ENCODE measurements at regions not wholly inside any gene's neighbourhood (a gene's known extent, or its start where the extent isn't known, plus 50 kb on each side); places are given as distances from the start of the nearest gene placed in this dataset.

GRCh38 chr6:87909849-87910248, 137.8 kb upstream of the SPACA1 start:
- TF ChIP-seq CTCF (IDR thresholded peaks at IDR 0.05; ENCODE audit: extremely low read depth in 1 of 2, insufficient read depth in 1 of 2, low read depth in 1 of 2, low read length in 2 of 2) (no peak), EZH2 (IDR thresholded peaks at IDR 0.05; ENCODE audit: borderline replicate concordance, low read depth, low read length, severe bottlenecking) (no peak), POLR2AphosphoS5 (IDR thresholded peaks at IDR 0.05; ENCODE audit: insufficient read depth, low read depth, low read length) (peak; percentile 40), POLR2A (IDR thresholded peaks at IDR 0.05; ENCODE audit: low read depth, low read length) (no peak), MYC (IDR thresholded peaks at IDR 0.05; ENCODE audit: low read depth, low read length) (peak; percentile 45)
